K562 (cell line): ENCODE measurements at regions not wholly inside any gene's neighbourhood (a gene's known extent, or its start where the extent isn't known, plus 50 kb on each side); places are given as distances from the start of the nearest gene placed in this dataset.

Source experiments
- ARID1B ChIP-seq: fragments of 450-650 bp; IDR thresholded peaks from 2 replicates; pipeline ENCODE4 v1.6.1; 2016; ENCODE audit warnings: antibody characterized with exemption, mild to moderate bottlenecking, inconsistent platforms
- CHD4 ChIP-seq: fragments of 200-600 bp; sonication (generic); IDR thresholded peaks from 3 replicates; pipeline ENCODE4 v1.6.1; 2012; ENCODE audit warnings: low read depth, mild to moderate bottlenecking, mixed read lengths, low read length, inconsistent platforms; ENCODE audit not compliant: insufficient read depth, insufficient replicate concordance, poor library complexity, severe bottlenecking
- DEAF1 ChIP-seq: fragments of 450-650 bp; formaldehyde crosslinking; IDR thresholded peaks from 2 replicates; pipeline ENCODE4 v1.4.0; 2020; ENCODE audit warnings: mild to moderate bottlenecking, moderate library complexity
- EWSR1 ChIP-seq: fragments of 450-650 bp; IDR thresholded peaks from 2 replicates; pipeline ENCODE4 v1.6.1; 2018; ENCODE audit warnings: borderline replicate concordance, mild to moderate bottlenecking, low read depth, moderate library complexity; ENCODE audit not compliant: partially characterized antibody
- HSF4 ChIP-seq: fragments of 250-450 bp; sonication (Bioruptor Pico); IDR thresholded peaks from 2 replicates; pipeline ENCODE4 v2.1.2; 2022; ENCODE audit warnings: mild to moderate bottlenecking, moderate library complexity, borderline replicate concordance
- IFI16 ChIP-seq: fragments of 250-450 bp; sonication (Bioruptor Pico); IDR thresholded peaks from 2 replicates; pipeline ENCODE4 v2.1.2; 2022; ENCODE audit warnings: mild to moderate bottlenecking, inconsistent platforms
- NCOA4 ChIP-seq: fragments of 450-650 bp; IDR thresholded peaks from 2 replicates; pipeline ENCODE4 v1.6.1; 2018; ENCODE audit warnings: mild to moderate bottlenecking; ENCODE audit not compliant: partially characterized antibody
- NFE2L1 ChIP-seq: fragments of 450-650 bp; IDR thresholded peaks from 2 replicates; pipeline ENCODE4 v1.6.1; 2016; ENCODE audit warnings: missing genetic modification characterization, low read depth, mild to moderate bottlenecking, missing compliant biosample characterization, moderate library complexity, borderline replicate concordance
- PRDM10 ChIP-seq: fragments of 450-650 bp; IDR thresholded peaks from 2 replicates; pipeline ENCODE4 v1.6.1; 2018; ENCODE audit not compliant: partially characterized antibody
- SMARCB1 ChIP-seq: IDR thresholded peaks from 2 replicates; pipeline ENCODE4 v1.6.1; 2011; ENCODE audit warnings: improper control_type of control experiment, low read depth; ENCODE audit not compliant: insufficient read length
- SMARCC2 ChIP-seq: fragments of 450-650 bp; IDR thresholded peaks from 2 replicates; pipeline ENCODE4 v1.6.1; 2017; ENCODE audit warnings: antibody characterized with exemption, moderate library complexity, mild to moderate bottlenecking, low read depth
- SRF ChIP-seq, 2 experiments: fragments of 250-450, 450-650 bp in 1 of 2; sonication (Bioruptor Pico) in 1 of 2; sonication (generic) in 1 of 2; formaldehyde crosslinking; IDR thresholded peaks; 2 replicates each; pipeline versions ENCODE4 v1.5.0 to v1.5.1; 2020 to 2022; ENCODE audit warnings: mild to moderate bottlenecking in 1 of 2, missing genetic modification reagents in 1 of 2
- SUPT5H ChIP-seq: fragments of 450-650 bp; IDR thresholded peaks from 2 replicates; pipeline ENCODE4 v1.6.1; 2016
- ZNF318 ChIP-seq, 2 experiments: fragments of 450-650 bp; IDR thresholded peaks; 2 replicates each; pipeline ENCODE4 v1.6.1; 2016; ENCODE audit warnings: mild to moderate bottlenecking in 2 of 2, borderline replicate concordance in 1 of 2, low read depth in 1 of 2, moderate library complexity in 1 of 2
- ZNF830 ChIP-seq: fragments of 250-450 bp; sonication (Bioruptor Pico); IDR thresholded peaks from 2 replicates; pipeline ENCODE4 v1.5.0; 2021; ENCODE audit warnings: mild to moderate bottlenecking

GRCh38 chr1:94669198-94669597 lies 127.6 kb upstream of the F3 start (continued):
- TF ChIP-seq PRDM10: no peak
- 0 out of 2 replicates have a peak, but pooled peaks have one; percentile 11 for TF ChIP-seq ARID1B
- no peak for TF ChIP-seq ZNF830
- TF ChIP-seq ZNF318 (IDR thresholded peaks at IDR 0.05; ENCODE audit: borderline replicate concordance in 1 of 2, low read depth in 1 of 2): no peak
- TF ChIP-seq SMARCB1: no peak
- TF ChIP-seq SRF (CRISPR knock-in tag; IDR thresholded peaks at IDR 0.05): no peak
- no peak for TF ChIP-seq CHD4
- TF ChIP-seq DEAF1: no peak
- no peak for TF ChIP-seq HSF4 (CRISPR knock-in tag)
- TF ChIP-seq NCOA4: no peak
- no peak for TF ChIP-seq EWSR1
- TF ChIP-seq NFE2L1 (tag): peak; percentile 71; the same call in 1 of the 2 replicates
- TF ChIP-seq SMARCC2: no peak
- no peak for TF ChIP-seq SUPT5H
- TF ChIP-seq IFI16 (CRISPR knock-in tag): no peak
